ENCODE measurements at regions not wholly inside any gene's neighbourhood (a gene's known extent, or its start where the extent isn't known, plus 50 kb on each side); places are given as distances from the start of the nearest gene placed in this dataset.

- Histone ChIP-seq H3K27me3 (replicated peaks; ENCODE audit: insufficient read depth, low read depth, low read length, poor library complexity) (no peaks in the 10 kb centered on the region), H3K4me1 (ENCODE audit: insufficient read depth, low read length, poor library complexity, severe bottlenecking) (no peaks in the 10 kb centered on the region), H3K36me3 (ENCODE audit: insufficient read depth, low read length, poor library complexity, severe bottlenecking) (no peaks in the 10 kb centered on the region), H3K4me3 (ENCODE audit: low read depth, low read length, poor library complexity, severe bottlenecking) (no peak overlapping the region), H3K9me3 (ENCODE audit: low read depth, low read length, poor library complexity, severe bottlenecking) (peaks cover 12% of the 10 kb centered on the region), H3K27ac (ENCODE audit: low read depth, low read length, poor library complexity, severe bottlenecking) (no peak overlapping the region)
- intact Hi-C loops (cut with micrococcal nuclease; ENCODE audit: unreplicated experiment): no loop called here
- no peak for TF ChIP-seq CTCF (conservative IDR thresholded peaks at IDR 0.05; ENCODE audit: low read depth, low read length)
- TF ChIP-seq EZH2 (IDR thresholded peaks at IDR 0.05; ENCODE audit: borderline replicate concordance, low read depth, low read length, poor library complexity, severe bottlenecking): no peak
- no TSS peak for BruUV-seq (replicated peaks)
- no peak for DNase-seq (ENCODE audit: low spot score)
- CTCF ChIA-PET: no interaction called here
- POLR2A ChIA-PET (ENCODE audit: low non-redundant PET): no interaction called here
Observed at GRCh38 chr7:91457208-91457607, 193.0 kb downstream of the FZD1 start.

GRCh38 chr7:91459539-91459938, 195.3 kb downstream of the FZD1 start:
- Histone ChIP-seq H3K27ac (ENCODE audit: low read depth, low read length, poor library complexity, severe bottlenecking) (no peak overlapping the region), H3K4me1 (ENCODE audit: insufficient read depth, low read length, poor library complexity, severe bottlenecking) (no peaks in the 10 kb centered on the region), H3K9me3 (ENCODE audit: low read depth, low read length, poor library complexity, severe bottlenecking) (peaks cover 12% of the 10 kb centered on the region), H3K36me3 (ENCODE audit: insufficient read depth, low read length, poor library complexity, severe bottlenecking) (no peaks in the 10 kb centered on the region), H3K4me3 (ENCODE audit: low read depth, low read length, poor library complexity, severe bottlenecking) (no peak overlapping the region), H3K27me3 (replicated peaks; ENCODE audit: insufficient read depth, low read depth, low read length, poor library complexity) (no peaks in the 10 kb centered on the region)
- CTCF ChIA-PET: no interaction called here
- POLR2A ChIA-PET (ENCODE audit: low non-redundant PET): no interaction called here
- DNase-seq (ENCODE audit: low spot score): no peak
- TF ChIP-seq EZH2 (IDR thresholded peaks at IDR 0.05; ENCODE audit: borderline replicate concordance, low read depth, low read length, poor library complexity, severe bottlenecking) (no peak), CTCF (conservative IDR thresholded peaks at IDR 0.05; ENCODE audit: low read depth, low read length) (no peak)
- BruUV-seq (replicated peaks): no TSS peak
- intact Hi-C loops (cut with micrococcal nuclease; ENCODE audit: unreplicated experiment): no loop called here

- no peaks in the 10 kb centered on the region for H3K36me3 ChIP-seq (ENCODE audit: insufficient read depth, low read length, poor library complexity, severe bottlenecking)
- no peak for DNase-seq (ENCODE audit: low spot score)
- H3K27ac ChIP-seq (ENCODE audit: low read depth, low read length, poor library complexity, severe bottlenecking): no peak overlapping the region
- ChIA-PET CTCF (no interaction called here), POLR2A (ENCODE audit: low non-redundant PET) (no interaction called here)
- intact Hi-C loops (cut with micrococcal nuclease; ENCODE audit: unreplicated experiment): no loop called here
- TF ChIP-seq EZH2 (IDR thresholded peaks at IDR 0.05; ENCODE audit: borderline replicate concordance, low read depth, low read length, poor library complexity, severe bottlenecking) (no peak), CTCF (conservative IDR thresholded peaks at IDR 0.05; ENCODE audit: low read depth, low read length) (no peak)
- no peaks in the 10 kb centered on the region for H3K27me3 ChIP-seq (replicated peaks; ENCODE audit: insufficient read depth, low read depth, low read length, poor library complexity)
- H3K4me3 ChIP-seq (ENCODE audit: low read depth, low read length, poor library complexity, severe bottlenecking): no peak overlapping the region
- H3K4me1 ChIP-seq (ENCODE audit: insufficient read depth, low read length, poor library complexity, severe bottlenecking): peaks cover 2% of the 10 kb centered on the region
- BruUV-seq (replicated peaks): no TSS peak
- peaks cover 10% of the 10 kb centered on the region for H3K9me3 ChIP-seq (ENCODE audit: low read depth, low read length, poor library complexity, severe bottlenecking)
Observed at GRCh38 chr7:91462316-91462715, 198.1 kb downstream of the FZD1 start.

Data from A673 (cell line).